OCI-LY1 (cell line): ENCODE measurements at regions not wholly inside any gene's neighbourhood (a gene's known extent, or its start where the extent isn't known, plus 50 kb on each side); places are given as distances from the start of the nearest gene placed in this dataset.

Experiments
- H2AFZ ChIP-seq: fragments of 200-600 bp; sonication (generic), shearing (Covaris generic); 2 replicates; pipeline ENCODE4 v1.6.0; 2014; ENCODE audit warnings: antibody characterized with exemption, mild to moderate bottlenecking, low read length
- H3F3A ChIP-seq: fragments of 200-600 bp; sonication (generic), shearing (Covaris generic); 2 replicates; pipeline ENCODE4 v1.6.0; 2014; ENCODE audit warnings: mild to moderate bottlenecking, antibody characterized with exemption, low read length, moderate library complexity; ENCODE audit not compliant: insufficient read depth
- H3K27ac ChIP-seq: fragments of 200-600 bp; sonication (generic); 2 replicates; pipeline ENCODE4 v1.5.1; 2014; ENCODE audit warnings: low read length, mixed run types, mild to moderate bottlenecking, low read depth; ENCODE audit not compliant: poor library complexity, severe bottlenecking
- H3K27me3 ChIP-seq: fragments of 200-600 bp; sonication (generic); 2 replicates; pipeline ENCODE4 v1.6.0; 2014; ENCODE audit warnings: antibody characterized with exemption, mild to moderate bottlenecking, low read length, moderate library complexity; ENCODE audit not compliant: insufficient read depth
- H3K36me3 ChIP-seq: fragments of 200-600 bp; sonication (generic); 2 replicates; pipeline ENCODE4 v1.6.1; 2014; ENCODE audit warnings: mild to moderate bottlenecking, antibody characterized with exemption, low read length, moderate library complexity, mixed read lengths; ENCODE audit not compliant: insufficient read depth
- H3K4me1 ChIP-seq: fragments of 200-600 bp; sonication (generic); 2 replicates; pipeline ENCODE4 v1.5.1; 2014; ENCODE audit warnings: mild to moderate bottlenecking, low read length, moderate library complexity; ENCODE audit not compliant: insufficient read depth, severe bottlenecking
- H3K4me2 ChIP-seq: fragments of 200-600 bp; sonication (generic), shearing (Covaris generic); 2 replicates; pipeline ENCODE4 v1.6.1; 2014; ENCODE audit warnings: low read length
- H3K4me3 ChIP-seq: fragments of 200-600 bp; sonication (generic); 2 replicates; pipeline ENCODE4 v1.5.1; 2014; ENCODE audit warnings: low read length, low read depth, mild to moderate bottlenecking, mixed read lengths; ENCODE audit not compliant: poor library complexity, severe bottlenecking
- H3K79me2 ChIP-seq: fragments of 200-600 bp; shearing (Covaris generic); 2 replicates; pipeline ENCODE4 v1.6.1; 2016; ENCODE audit warnings: mixed run types, low read length, mixed read lengths; ENCODE audit not compliant: insufficient read depth
- H3K9ac ChIP-seq: fragments of 200-600 bp; sonication (generic), shearing (Covaris generic); 2 replicates; pipeline ENCODE4 v1.6.1; 2014; ENCODE audit warnings: mild to moderate bottlenecking, low read length, mixed read lengths
- H3K9me2 ChIP-seq: fragments of 200-600 bp; sonication (generic), shearing (Covaris generic); 2 replicates; pipeline ENCODE4 v1.6.1; 2014; ENCODE audit warnings: low read depth, mild to moderate bottlenecking, low read length, mixed read lengths
- H3K9me3 ChIP-seq: fragments of 200-600 bp; shearing (Covaris generic); 2 replicates; pipeline ENCODE4 v1.6.1; 2014; ENCODE audit warnings: low read length, mixed read lengths
- H4K20me1 ChIP-seq: fragments of 200-600 bp; sonication (generic), shearing (Covaris generic); 2 replicates; pipeline ENCODE4 v1.6.0; 2016; ENCODE audit warnings: mild to moderate bottlenecking, low read length; ENCODE audit not compliant: insufficient read depth
- EZH2 ChIP-seq: fragments of 200-600 bp; sonication (generic), shearing (Covaris generic); IDR thresholded peaks from 2 replicates; pipeline ENCODE4 v1.8.0; 2017; ENCODE audit warnings: borderline replicate concordance, mixed run types, mild to moderate bottlenecking, antibody characterized with exemption, low read length, moderate library complexity, mixed read lengths
- TF ChIP-seq, protein P1 (sequence below): fragments of 200-600 bp; sonication (generic), shearing (Covaris generic); IDR thresholded peaks from 2 replicates; pipeline ENCODE4 v1.5.1; 2017; ENCODE audit warnings: mild to moderate bottlenecking, antibody characterized with exemption, low read length, moderate library complexity, mixed read lengths

- no peaks in the 10 kb centered on the region for H4K20me1 ChIP-seq
- no peak overlapping the region for H3K4me2 ChIP-seq
- H3K9me3 ChIP-seq, result no peaks in the 10 kb centered on the region
- no peaks in the 10 kb centered on the region for H3K36me3 ChIP-seq
- H3K4me1 ChIP-seq, result no peaks in the 10 kb centered on the region
- H2AFZ ChIP-seq, result no peak overlapping the region
- H3K4me3 ChIP-seq, result no peak overlapping the region
- no peaks in the 10 kb centered on the region for H3K27me3 ChIP-seq
- H3K79me2 ChIP-seq, result no peaks in the 10 kb centered on the region
- no peaks in the 10 kb centered on the region for H3F3A ChIP-seq
- H3K9ac ChIP-seq, result no peak overlapping the region
- no peaks in the 10 kb centered on the region for H3K9me2 ChIP-seq
- H3K27ac ChIP-seq, result no peak overlapping the region
- TF ChIP-seq, protein P1, sequence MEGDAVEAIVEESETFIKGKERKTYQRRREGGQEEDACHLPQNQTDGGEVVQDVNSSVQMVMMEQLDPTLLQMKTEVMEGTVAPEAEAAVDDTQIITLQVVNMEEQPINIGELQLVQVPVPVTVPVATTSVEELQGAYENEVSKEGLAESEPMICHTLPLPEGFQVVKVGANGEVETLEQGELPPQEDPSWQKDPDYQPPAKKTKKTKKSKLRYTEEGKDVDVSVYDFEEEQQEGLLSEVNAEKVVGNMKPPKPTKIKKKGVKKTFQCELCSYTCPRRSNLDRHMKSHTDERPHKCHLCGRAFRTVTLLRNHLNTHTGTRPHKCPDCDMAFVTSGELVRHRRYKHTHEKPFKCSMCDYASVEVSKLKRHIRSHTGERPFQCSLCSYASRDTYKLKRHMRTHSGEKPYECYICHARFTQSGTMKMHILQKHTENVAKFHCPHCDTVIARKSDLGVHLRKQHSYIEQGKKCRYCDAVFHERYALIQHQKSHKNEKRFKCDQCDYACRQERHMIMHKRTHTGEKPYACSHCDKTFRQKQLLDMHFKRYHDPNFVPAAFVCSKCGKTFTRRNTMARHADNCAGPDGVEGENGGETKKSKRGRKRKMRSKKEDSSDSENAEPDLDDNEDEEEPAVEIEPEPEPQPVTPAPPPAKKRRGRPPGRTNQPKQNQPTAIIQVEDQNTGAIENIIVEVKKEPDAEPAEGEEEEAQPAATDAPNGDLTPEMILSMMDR, result no peak
- TF ChIP-seq EZH2, result no peak
Observed at GRCh38 chr6:146889303-146889702, 290.5 kb downstream of the ADGB start.

DNA sequence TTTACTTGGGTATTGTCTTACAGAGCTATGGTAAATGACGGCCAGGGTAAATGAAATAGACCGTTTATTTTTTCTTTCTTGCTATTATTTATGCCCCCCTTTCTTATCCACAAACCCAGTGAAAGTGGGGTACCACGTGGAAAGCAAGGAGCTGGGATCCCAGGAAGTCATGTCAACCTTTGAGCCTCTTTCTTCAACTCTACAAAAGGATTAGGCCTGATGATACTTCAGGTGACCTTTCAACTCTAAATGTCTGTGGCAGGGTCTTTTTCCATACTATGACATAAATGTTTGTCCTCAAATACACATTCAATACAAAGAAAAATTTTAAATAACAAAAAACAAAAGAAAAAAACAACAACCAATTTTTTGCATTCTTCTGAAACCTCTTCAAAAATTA, 291.4 kb downstream of the ADGB start:
- Histone ChIP-seq H3K79me2 (no peaks in the 10 kb centered on the region), H3K36me3 (no peaks in the 10 kb centered on the region), H2AFZ (no peak overlapping the region), H3K4me2 (no peak overlapping the region), H3K9me3 (no peaks in the 10 kb centered on the region), H3K27me3 (no peaks in the 10 kb centered on the region), H3K9ac (no peak overlapping the region), H3K27ac (no peak overlapping the region), H3F3A (no peaks in the 10 kb centered on the region), H3K4me3 (no peak overlapping the region), H3K4me1 (no peaks in the 10 kb centered on the region), H3K9me2 (no peaks in the 10 kb centered on the region), H4K20me1 (no peaks in the 10 kb centered on the region)
- TF ChIP-seq EZH2, result no peak
- TF ChIP-seq, protein P1, result no peak

GRCh38 chr6:146890644-146891434, 292.1 kb downstream of the ADGB start:
- Histone ChIP-seq H3K9ac (no peak overlapping the region), H3K9me2 (no peaks in the 10 kb centered on the region), H3K27ac (no peak overlapping the region), H4K20me1 (no peaks in the 10 kb centered on the region), H3K27me3 (no peaks in the 10 kb centered on the region), H3F3A (no peaks in the 10 kb centered on the region), H3K4me2 (no peak overlapping the region), H3K4me1 (no peaks in the 10 kb centered on the region), H3K36me3 (no peaks in the 10 kb centered on the region), H3K9me3 (no peaks in the 10 kb centered on the region), H3K4me3 (no peak overlapping the region), H3K79me2 (no peaks in the 10 kb centered on the region), H2AFZ (no peak overlapping the region)
- TF ChIP-seq EZH2, result no peak
- TF ChIP-seq, protein P1, result no peak
